NCI-H2171 (cell line): ENCODE measurements at regions not wholly inside any gene's neighbourhood (a gene's known extent, or its start where the extent isn't known, plus 50 kb on each side); places are given as distances from the start of the nearest gene placed in this dataset.
"Not testable (repeated sequence)": the region's sequence is repeated elsewhere in the genome, so short reads cannot be mapped to it uniquely, and the experiment has no call there.

ENCODE experiments used
- DNase-seq: peaks from one replicate; lab custom pipeline; 2025; lab: John Stamatoyannopoulos, UW

DNA sequence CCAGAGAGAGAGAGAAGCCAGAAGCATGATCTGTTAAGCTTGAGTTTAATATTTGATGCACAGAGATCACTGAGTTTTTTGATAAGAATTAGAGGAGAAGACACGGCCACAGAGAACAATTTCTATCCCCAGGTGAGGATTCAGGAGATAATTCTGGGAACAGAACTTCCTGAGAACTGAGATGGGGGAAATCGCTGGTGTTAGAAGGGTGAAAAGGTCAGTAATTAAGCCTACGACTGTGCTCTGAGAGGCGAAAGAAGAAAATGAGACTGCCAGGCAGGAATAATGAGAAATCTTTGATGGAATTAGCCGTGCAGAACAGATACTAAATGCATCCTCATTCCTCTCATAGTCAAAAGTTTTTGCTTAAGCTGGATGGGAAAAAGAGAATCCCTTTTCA is 61.9 kb upstream of the EEF2KMT start:
- not testable (repeated sequence) for DNase-seq

DNA sequence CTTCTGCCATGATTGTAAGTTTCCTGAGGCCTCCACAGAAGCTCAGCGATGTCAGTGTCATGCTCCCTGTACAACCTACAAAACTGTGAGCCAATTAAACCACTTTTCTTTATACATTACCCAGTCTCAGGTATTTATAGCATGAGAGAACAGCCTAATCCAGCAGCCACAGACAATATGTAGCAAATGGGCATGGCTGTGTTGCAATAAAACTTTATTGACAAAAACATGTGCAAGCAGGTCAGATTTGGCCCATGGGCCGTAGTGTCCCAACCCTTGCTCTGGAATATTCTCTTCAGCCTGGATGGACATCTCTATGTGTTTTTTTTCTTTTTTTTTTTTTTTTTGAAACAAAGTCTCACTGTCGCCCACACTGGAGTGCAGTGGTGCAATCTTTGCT is 60.9 kb upstream of the EEF2KMT start:
- no peak for DNase-seq

DNA sequence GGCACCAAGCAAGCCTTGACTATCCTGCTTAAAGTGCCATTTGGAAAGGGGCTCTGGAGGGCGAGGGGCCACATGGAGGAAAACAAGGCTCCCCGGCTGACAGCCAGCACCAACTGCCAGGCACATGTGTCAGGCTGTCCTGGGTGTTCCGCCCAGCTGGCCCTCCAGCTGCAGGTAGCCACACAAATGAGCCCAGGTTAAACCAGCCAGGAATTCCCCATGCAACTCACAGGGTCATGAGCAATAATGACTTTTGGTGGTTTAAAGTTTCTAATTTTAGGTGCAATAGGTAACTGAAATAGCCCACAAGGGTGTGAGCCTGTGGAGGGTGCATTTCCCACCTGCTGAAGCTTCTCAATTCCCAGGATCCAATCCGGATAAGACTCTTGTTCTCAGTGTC is 58.9 kb upstream of the EEF2KMT start:
- not testable (repeated sequence) for DNase-seq

DNA sequence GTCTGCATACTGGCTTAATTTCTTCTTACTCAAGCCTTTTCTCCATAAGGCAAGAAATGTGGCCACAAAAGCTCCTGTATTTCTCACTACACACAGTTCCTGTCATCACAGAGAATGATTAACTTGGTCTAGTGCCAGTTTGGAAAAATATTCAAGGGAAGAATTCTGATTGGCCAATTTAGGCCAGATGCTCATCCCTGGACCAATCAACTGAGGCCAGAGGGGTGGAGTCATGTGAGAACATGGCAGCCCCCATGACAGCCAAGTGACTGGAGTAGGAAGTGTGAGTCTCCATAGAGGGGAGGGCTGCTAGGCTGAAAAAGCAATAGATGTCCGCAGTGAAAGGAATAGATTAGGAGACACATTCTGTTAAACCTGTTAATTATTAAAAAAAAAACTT is 56.4 kb upstream of the EEF2KMT start:
- not testable (repeated sequence) for DNase-seq

DNA sequence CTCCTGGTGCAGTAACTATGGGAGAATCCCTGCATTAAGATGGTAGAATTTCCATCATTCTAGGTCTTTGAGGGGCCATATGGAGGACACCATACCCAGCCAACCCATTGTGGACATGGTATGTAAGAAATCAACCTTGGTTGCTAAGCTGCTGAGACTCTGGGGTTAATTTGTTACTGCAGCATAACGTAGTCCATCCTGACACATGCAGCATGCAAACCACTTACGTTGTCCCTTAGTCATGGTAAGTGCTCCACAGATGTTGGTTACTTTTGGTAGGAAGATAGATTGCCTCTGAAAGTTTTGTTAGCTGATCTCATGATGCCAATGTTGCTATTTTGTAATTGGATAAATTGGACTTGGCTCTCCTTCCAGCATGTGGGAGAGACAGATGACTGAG is 53.8 kb upstream of the EEF2KMT start:
- DNase-seq = not testable (repeated sequence)
